Type B pancreatic cell (in vitro differentiated cells): ENCODE measurements at regions not wholly inside any gene's neighbourhood (a gene's known extent, or its start where the extent isn't known, plus 50 kb on each side); places are given as distances from the start of the nearest gene placed in this dataset.

ENCODE experiments used
- DNase-seq: peaks from one replicate; pipeline ENCODE4 v3.0.0; 2021; ENCODE audit warnings: mixed read lengths; ENCODE audit not compliant: unreplicated experiment; ENCODE audit errors: extremely low spot score
- H3K27ac Mint-ChIP-seq: 2 replicates; pipeline ENCODE4 v1.8.0; 2021; ENCODE audit warnings: mild to moderate bottlenecking, mixed read lengths
- H3K27me3 Mint-ChIP-seq: 2 replicates; pipeline ENCODE4 v1.8.0; 2021; ENCODE audit warnings: mixed read lengths
- H3K36me3 Mint-ChIP-seq: 2 replicates; pipeline ENCODE4 v1.8.0; 2021; ENCODE audit warnings: mixed read lengths
- H3K4me1 Mint-ChIP-seq: one replicate; pipeline ENCODE4 v1.8.0; 2021; ENCODE audit warnings: mixed read lengths; ENCODE audit not compliant: unreplicated experiment
- H3K4me3 Mint-ChIP-seq: 2 replicates; pipeline ENCODE4 v1.8.0; 2021; ENCODE audit warnings: mild to moderate bottlenecking, mixed read lengths
- H3K9me3 Mint-ChIP-seq: 2 replicates; pipeline ENCODE4 v1.8.0; 2021; ENCODE audit warnings: mixed read lengths
- TF ChIP-seq, protein P1 (sequence below): fragments of 200-600 bp; sonication (generic); conservative IDR thresholded peaks from 2 replicates; pipeline ENCODE4 v1.5.0; 2021; ENCODE audit warnings: antibody characterized with exemption, mild to moderate bottlenecking

DNA sequence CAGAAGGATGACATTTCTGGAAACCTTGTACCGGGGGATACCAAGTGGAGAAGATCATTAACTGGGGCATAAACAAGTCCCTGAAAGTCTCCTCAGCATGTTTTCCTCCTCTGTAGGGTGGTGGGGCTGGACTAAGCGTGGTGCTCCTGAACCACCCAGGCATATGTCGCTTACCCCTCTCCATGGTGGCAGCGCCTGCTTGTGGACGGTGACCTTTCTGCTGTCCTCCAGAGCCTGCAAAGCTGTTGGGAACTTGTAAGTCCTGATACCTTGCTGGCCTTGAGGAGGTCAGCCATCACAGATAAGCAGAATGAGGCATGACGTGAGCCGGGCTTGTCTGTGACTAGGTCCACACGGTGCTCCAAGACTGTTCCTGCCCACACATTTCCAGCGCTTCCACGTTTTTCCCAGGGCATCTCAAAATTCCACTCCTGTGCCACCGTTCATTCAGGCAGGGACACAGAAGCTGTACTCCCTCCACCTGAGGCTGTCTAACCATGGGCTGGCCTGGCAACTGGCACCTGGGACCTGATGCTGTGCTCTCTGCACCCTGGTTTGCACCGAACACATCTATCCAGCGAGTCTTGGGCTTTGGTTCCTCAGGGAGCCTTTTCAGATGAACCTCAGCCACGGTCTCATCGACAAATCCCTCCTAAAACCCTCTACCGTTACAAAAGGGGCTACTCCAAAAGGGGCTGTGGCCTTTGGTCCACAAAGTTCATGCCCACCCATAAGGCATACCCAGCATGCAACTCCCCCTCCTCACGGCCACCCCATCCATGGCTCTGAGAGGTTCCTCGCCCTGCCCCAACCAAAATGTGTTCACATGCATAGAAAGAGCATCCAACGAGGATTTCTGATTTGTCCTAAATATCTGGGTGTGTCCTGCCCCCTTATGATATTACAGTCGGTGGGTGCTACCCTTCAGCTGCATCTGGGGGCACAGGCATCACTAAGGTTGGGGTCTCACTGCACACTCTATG is 199.6 kb upstream of the DIO3 start:
- no peak overlapping the region for H3K27ac Mint-ChIP-seq
- peaks cover 14% of the 10 kb centered on the region for H3K4me1 Mint-ChIP-seq

DNA sequence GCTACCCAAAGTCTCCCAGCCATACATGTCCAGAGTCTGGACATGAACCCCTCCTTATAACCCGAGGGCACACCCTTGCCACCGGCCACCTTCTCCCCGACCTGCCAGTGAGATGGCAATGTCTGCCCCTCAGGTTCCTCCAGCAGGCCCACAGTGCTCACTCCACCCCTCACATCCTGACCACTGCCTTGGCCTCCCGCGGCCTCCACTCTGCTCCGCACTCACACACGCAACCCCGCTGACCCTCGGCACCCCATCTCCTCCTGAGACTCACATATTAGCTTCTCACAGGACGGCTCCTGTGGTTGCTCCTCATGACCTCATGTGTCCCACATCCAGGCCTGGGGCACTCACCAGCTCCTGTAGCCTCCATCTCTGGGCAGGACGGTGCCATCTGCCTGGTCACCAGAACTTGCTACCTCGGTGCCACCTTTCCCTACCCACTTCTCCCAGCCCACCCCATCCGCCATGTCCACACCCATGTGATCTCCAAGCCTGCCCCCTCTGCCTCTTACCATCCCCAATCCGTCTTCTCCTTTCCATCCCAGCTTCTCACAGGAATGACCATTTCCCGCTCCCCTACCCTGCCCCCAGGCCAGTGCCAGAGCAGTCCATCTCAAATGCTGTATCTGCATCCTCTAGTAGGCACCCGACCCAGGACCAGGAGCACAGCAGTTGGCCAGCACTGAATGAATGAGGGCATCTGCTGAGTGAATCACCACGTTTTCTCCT is 198.6 kb upstream of the DIO3 start:
- H3K36me3 Mint-ChIP-seq = no peaks in the 10 kb centered on the region
- H3K4me1 Mint-ChIP-seq = peaks cover 14% of the 10 kb centered on the region
- no peaks in the 10 kb centered on the region for H3K27me3 Mint-ChIP-seq
- no peaks in the 10 kb centered on the region for H3K9me3 Mint-ChIP-seq
- no peak overlapping the region for H3K4me3 Mint-ChIP-seq
- no peak overlapping the region for H3K27ac Mint-ChIP-seq
- TF ChIP-seq, protein P1, sequence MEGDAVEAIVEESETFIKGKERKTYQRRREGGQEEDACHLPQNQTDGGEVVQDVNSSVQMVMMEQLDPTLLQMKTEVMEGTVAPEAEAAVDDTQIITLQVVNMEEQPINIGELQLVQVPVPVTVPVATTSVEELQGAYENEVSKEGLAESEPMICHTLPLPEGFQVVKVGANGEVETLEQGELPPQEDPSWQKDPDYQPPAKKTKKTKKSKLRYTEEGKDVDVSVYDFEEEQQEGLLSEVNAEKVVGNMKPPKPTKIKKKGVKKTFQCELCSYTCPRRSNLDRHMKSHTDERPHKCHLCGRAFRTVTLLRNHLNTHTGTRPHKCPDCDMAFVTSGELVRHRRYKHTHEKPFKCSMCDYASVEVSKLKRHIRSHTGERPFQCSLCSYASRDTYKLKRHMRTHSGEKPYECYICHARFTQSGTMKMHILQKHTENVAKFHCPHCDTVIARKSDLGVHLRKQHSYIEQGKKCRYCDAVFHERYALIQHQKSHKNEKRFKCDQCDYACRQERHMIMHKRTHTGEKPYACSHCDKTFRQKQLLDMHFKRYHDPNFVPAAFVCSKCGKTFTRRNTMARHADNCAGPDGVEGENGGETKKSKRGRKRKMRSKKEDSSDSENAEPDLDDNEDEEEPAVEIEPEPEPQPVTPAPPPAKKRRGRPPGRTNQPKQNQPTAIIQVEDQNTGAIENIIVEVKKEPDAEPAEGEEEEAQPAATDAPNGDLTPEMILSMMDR = no peak
- no peak for DNase-seq

More for the DNA sequence above, 199.6 kb upstream of the DIO3 start:
- Mint-ChIP-seq H3K9me3 (no peaks in the 10 kb centered on the region), H3K27me3 (no peaks in the 10 kb centered on the region), H3K36me3 (no peaks in the 10 kb centered on the region), H3K4me3 (no peak overlapping the region)
- TF ChIP-seq, protein P1 = no peak
- no peak for DNase-seq

DNA sequence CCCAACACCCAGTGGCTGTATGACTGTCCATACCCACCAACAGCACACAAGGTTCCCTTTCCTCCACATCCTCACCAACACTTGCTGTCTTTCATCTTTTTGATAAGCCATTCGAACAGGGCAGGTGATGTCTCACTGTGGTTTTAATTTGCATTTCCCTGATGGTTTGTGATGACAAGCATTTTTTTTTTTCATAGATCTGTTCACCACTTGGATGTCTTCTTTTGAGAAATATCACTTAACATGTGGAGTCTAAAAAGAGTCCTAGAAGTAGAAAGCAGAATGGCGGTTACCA is 198.1 kb upstream of the DIO3 start:
- TF ChIP-seq, protein P1 = no peak
- no peak overlapping the region for H3K27ac Mint-ChIP-seq
- no peak overlapping the region for H3K4me3 Mint-ChIP-seq
- H3K4me1 Mint-ChIP-seq = peaks cover 14% of the 10 kb centered on the region
- no peaks in the 10 kb centered on the region for H3K36me3 Mint-ChIP-seq
- DNase-seq = no peak
- H3K9me3 Mint-ChIP-seq = no peaks in the 10 kb centered on the region
- no peaks in the 10 kb centered on the region for H3K27me3 Mint-ChIP-seq

DNA sequence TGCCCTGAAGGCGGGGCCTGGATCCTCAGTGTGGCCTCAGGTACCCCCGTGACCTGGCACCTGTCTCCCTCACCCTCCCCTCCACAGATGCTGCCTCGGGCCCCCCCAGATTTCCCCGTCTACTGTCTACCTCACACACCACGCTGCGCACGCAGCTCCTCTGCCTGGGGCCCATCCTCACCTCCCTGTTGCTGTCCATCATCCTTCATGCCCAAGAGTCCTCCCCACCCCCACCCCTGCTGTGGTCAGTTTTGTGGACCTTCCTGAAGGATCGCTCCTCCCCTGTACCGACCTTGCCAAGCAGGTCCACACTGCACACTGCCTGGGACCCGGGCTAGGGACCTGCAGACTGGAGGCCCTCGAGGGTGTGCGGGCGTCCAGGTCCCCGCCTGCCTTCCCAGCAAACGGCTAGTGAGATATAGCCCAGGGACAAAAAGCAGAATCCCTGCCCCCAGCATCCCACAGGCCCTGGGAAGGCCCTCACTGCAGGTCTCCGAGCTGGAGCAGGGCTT is 197.4 kb upstream of the DIO3 start:
- H3K4me3 Mint-ChIP-seq = no peak overlapping the region
- no peaks in the 10 kb centered on the region for H3K9me3 Mint-ChIP-seq
- no peaks in the 10 kb centered on the region for H3K27me3 Mint-ChIP-seq
- H3K36me3 Mint-ChIP-seq = no peaks in the 10 kb centered on the region
- no peak for DNase-seq
- peaks cover 14% of the 10 kb centered on the region for H3K4me1 Mint-ChIP-seq
- TF ChIP-seq, protein P1 = no peak
- no peak overlapping the region for H3K27ac Mint-ChIP-seq

DNA sequence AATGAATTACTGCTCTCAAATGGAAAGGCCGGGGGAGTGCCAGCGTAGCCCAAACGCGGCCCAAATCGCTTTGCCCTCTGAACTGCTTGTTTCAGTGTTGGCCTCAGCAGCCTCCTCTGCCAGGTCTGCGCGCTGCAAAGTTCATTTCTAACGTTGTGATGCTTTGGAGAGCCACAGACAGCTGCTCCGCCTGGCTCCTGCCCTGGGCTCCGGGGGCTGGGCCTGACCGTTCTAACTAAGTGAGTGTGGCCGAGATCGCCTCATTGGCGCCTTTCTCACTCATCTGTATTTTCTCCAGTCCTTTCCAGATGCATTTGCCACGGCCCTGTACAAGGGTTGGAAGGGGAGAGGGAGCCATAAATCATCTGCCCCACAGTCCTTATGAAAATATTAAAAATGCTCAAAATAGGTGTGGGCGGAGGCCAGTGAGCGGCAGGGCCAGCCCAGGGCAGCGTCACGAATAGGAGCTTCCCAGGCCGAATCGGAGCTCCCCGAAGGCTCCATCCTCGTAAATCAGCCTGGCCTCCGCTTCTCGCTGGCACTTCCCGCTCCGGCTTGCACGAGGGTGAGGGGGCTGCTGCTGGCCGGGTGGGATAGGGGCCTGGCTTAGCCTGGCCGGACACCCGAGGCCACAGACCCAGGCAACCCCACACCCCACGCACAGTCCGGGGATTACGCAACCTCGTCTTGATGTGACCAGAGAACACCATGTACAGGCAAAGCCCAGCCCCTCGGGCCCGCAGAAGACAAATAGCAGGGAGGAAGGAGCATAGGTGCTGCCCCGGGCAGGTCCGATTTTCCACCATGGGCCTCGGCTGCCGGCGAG is 196.6 kb upstream of the DIO3 start:
- Mint-ChIP-seq H3K27me3 (no peaks in the 10 kb centered on the region), H3K36me3 (no peaks in the 10 kb centered on the region), H3K9me3 (no peaks in the 10 kb centered on the region), H3K4me1 (peaks cover 10% of the 10 kb centered on the region), H3K4me3 (no peak overlapping the region), H3K27ac (no peak overlapping the region)
- DNase-seq = no peak
- TF ChIP-seq, protein P1 = no peak
